COLO668 (cell line): ENCODE measurements at regions not wholly inside any gene's neighbourhood (a gene's known extent, or its start where the extent isn't known, plus 50 kb on each side); places are given as distances from the start of the nearest gene placed in this dataset.
"Not testable (repeated sequence)": the region's sequence is repeated elsewhere in the genome, so short reads cannot be mapped to it uniquely, and the experiment has no call there.

Source experiments
- DNase-seq: peaks from one replicate; lab custom pipeline; 2025; ENCODE audit not compliant: unreplicated experiment; lab: John Stamatoyannopoulos, UW

DNA sequence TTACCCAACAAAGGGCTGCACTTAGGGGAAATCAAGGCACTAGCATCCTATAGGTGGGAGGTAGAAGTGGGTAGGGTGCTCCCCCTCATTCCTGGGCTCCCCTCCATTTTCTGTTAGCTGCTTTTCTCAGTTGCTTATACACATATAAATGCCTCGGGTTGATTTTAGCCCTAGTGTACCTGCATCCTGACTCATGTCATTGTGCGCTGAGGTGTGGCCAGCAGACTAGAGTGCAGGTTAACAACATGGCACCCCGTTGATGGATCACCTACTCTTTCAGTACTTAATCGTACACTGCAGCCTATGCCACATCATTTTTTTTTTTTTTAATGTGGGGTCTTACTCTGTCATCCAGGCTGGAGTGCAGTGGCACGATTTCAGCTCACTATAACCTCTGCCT is 144.0 kb upstream of the ITGB1 start:
- no peak for DNase-seq

DNA sequence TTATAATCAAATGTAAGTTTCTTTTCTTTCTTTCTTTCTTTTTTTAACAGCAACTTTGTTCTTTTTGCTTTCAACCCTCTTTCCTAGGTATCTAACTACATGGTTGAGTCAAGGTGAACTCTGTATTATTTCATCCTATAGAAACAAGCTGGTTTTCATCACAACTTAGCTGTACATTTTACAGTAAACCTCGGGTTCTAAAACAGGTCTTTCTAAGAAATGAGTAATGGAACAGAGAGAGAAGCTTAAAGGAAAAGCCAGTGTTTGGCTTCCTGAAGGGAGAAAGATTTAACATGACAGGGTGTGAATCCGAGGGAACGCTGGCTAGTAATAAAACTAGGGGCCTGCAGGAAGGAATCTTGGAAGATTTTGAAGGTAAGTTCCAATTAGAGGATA is 143.4 kb upstream of the ITGB1 start:
- DNase-seq: no peak

DNA sequence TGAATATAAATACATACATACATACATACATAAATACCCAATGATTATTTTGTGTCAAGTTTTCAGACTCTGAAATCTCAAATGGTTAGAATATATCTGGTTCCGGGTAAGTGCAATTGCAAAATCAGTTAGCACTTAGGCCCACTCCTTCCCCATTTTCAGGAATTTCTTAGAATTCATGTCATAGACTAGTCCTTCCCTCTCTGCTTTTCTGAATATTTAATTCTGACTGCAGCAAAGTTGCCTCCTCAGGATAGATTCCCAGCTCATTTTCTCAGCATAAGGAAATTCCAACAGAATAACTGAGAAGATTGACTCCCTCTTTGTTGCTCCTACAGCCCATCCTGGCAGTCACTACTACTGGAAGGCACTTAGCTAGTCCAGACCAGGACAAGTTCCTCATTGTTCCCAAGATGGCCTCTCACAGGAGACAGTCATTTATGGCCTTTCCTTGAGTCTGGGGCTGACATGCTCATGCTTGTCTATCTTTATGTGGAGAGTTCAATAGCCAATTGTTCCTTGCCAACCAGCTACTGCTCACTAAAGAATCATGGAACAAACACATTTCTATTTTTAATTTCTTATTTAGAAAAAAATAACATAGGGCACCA is 142.9 kb upstream of the ITGB1 start:
- DNase-seq: no peak

DNA sequence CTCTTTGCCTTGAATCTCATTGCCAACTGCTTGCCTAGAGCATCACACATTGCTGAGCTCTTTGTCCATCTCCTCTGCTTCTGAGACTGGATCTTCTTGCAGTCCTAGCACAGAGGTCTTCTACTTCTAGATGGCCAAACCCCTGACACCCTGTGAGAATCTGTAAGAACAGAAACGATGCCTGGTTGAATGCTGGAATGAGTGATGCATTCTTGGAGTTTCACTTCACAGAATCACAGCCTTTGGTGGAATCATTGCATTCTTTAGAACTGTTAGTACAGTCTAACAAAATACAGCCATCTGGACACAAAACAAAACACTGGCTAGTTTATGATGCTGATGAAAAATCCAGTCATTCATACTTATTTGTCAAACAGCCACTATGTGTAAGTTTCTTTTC is 141.7 kb upstream of the ITGB1 start:
- DNase-seq: no peak

DNA sequence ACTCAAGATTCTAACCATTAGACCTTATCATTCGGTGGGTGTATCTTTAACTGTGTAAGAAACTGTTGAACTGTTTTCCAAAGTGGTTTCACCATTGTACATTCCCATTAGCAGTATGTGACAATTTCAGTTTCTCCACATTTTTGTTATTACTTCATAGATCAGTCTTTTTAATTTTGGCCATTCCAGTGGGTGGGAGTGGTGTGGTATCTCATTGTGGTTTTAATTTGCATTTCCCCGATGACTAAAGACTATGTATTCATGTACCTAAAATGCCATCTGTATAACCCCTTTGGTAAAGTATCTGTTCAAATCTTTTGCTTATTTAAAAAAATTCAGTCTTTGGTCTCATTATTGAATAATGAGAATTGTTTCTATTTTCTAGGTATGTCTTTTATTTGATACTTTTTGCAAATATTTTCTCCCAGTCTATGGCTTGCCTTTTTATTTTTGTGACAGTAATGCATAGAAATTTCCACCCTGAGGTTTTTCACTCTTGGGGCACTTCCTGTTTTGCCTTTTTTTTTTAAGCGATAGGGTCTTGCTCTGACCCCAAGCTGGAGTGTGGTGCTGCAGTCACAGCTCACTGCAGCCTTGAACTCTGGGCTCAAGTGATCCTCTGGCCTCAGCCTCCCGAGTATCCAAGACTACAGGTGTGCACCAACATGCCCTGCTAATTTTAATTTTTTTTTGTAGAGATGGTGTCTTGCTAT is 141.1 kb upstream of the ITGB1 start:
- DNase-seq: no peak

DNA sequence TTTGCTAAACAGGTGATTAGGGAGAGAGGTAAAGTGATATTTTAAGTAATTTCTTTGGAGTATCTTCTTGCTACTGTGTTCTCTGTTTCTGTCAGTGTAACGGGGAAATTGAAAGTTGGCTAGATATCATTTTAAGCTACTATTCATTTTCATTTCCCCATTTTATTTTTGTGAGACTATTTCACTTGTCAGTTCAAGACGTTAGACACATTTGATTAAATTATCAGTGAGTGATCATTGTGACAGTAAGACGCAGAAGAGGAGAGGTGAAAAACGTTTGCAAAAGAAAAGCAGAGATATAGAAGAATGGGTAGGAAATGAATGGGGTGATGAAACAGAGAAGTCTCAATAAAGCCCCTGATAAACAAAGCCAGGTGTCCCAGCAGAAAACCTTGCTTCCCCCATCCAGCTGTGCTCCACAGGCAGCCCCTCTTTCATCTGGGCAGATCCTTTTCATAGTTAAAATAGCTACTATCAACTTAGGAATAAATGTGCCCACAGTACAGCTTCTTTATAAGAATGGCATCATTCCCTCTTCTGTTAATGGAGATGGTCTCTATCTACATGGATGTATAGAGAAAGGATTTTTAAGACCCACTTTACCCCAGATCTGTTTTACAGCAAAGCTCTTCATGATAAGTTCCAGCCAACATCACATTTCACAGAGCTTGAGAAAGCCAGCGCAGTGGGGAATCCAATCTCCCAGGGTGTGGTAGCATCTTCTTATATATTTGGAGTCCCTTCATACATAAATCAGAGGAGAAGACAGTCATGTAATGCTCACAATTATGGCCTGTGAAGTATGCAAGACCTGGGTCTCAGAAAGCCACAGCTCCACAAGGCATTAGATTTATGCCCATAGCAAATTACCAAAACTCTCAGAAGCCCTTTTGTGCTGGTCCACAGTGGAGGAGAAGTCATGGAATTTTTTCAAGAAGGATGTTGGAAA is 138.1 kb upstream of the ITGB1 start:
- no peak for DNase-seq

DNA sequence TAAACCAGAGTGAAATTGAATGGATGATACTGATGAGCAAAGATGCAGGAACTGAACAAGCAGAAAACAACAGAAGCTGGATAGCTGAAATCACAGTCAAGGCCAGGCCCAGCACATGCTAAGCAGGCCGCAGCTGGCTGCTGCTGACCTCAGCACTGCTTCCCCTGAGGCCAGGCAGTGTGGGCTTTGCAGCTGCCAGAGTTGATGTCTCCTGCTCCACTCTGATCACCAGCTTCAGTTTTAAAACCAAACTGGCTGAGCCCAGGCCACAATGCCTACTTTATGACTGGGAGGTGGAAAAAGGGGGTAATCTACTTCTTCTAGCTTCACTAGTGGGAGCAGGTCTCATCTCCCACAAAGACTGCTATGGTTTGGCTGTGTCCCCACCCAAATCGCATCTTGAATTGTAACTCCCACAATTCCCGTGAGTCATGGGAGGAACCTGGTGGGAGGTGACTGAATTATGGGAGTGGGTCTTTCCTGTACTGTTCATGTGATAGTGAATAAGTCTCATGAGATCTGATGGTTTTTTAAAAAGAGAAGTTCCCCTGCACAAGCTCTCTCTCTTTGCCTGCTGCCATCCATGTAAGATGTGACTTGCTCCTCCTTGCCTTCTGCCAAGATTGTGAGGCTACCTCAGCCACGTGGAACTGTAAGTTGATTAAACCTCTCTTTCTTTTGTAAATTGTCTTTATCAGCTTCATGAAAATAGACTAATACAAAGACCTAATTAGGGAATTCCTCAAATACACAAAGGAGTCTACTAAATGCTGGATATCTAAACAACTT is 136.4 kb upstream of the ITGB1 start:
- no peak for DNase-seq

DNA sequence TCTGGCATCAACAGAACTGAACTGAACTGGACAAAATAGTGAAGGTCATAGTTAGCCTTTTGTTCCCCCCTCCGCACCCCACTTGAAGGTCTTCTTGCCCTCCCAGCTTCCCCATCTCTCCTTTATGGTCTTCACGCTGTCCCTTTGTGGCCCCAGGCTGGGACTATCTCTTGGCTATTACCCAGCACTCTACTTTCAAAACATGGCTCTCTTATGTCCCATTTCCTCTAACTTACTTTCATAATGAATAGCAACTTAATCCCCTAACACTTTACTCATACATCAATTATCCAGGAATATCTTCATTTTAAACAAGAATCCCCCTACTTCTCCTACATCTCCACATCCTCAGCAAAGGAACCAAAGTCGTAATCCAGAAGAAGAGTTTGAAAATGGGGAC is 135.3 kb upstream of the ITGB1 start:
- no peak for DNase-seq

DNA sequence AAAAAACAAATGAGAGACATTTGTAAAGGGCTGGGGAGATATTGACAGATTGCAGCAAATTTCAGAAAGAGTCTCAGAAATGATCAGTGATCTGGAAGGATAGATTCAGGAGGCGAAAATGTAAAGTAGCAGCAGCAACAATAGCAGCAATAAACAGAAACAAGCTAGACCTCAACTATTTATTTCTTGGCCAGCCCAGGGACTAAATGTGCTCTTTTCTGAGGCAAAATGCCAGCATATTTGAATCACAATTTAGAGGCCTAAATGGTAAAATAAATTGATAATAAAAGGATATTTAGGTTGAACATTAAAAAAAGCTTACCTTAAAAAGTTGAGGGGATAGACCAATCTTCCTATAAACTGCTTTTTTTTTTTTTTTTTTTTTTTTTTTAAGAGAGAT is 134.6 kb upstream of the ITGB1 start:
- DNase-seq: no peak

DNA sequence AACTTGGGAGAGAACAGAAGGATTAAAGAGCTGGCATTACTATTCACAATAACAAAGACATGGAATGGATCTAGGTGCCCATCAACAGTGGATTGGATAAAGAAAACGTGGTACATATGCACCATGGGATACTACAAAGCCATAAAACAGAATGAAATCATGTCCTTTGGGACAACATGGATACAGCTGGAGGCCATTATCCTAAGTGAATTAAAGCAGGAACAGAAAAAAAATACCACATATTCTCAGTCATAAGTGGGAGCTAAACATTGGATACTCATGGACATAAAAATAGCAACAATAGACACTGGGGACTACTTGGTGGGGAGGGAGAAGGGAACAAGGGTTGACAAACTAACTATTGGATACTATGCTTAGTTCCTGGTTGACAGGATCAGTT is 133.2 kb upstream of the ITGB1 start:
- no peak for DNase-seq

DNA sequence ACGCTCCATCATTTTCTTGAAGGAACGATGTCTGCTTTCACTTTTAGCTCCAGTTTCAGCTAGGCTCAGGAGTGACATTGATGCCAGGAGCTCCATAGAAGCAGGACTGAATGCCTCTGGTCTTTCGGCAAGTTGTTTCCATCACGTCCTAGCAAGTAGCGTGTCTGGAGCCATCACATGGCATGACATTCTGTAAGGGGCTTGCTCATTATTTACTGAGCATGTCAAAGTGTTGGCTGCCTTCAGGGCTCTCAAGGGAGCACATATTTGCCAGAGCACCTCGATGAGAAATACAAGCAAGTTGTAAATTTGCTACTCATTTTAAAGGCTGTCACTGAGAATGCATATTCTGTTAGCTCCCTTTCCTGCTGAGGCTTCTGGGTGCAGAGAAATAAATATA is 131.0 kb upstream of the ITGB1 start:
- DNase-seq: no peak

DNA sequence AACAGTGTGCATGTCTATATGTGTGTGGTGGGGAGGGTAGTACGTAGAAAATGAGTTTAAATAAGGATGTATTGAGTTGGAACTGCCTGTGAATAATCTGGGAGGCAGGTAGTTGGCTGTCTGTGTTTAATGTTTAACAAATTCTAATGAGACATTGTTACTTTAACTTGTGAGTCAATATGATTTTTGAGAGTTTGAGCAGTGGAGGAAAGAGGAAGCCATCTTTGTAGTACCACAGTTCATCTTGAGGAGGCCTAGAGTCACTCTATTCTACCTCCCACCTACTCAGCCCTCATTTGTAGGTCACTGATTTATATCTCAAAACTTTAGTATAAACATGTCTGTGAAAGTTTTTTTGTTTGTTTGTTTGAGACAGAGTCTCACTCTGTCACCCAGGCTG is 129.9 kb upstream of the ITGB1 start:
- DNase-seq: no peak

DNA sequence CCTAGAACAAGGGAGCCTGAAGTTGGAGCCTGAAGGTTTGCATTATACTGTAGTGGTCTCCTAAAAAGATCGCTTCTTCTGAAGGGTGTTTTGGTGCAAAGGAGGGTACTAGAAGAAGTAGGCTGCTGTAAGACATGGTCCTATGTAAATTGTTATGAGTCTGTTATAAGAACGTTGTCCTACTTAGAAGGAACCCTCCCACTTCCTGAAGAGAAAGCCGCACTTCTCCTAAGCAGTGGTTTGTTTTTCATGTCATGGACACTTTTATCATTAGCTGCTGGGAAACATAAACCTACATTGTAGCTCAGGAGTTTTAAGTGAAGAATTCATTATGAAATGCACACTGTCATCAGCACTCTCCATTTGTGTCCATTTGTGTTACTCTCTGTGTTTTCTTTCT is 129.1 kb upstream of the ITGB1 start:
- no peak for DNase-seq

DNA sequence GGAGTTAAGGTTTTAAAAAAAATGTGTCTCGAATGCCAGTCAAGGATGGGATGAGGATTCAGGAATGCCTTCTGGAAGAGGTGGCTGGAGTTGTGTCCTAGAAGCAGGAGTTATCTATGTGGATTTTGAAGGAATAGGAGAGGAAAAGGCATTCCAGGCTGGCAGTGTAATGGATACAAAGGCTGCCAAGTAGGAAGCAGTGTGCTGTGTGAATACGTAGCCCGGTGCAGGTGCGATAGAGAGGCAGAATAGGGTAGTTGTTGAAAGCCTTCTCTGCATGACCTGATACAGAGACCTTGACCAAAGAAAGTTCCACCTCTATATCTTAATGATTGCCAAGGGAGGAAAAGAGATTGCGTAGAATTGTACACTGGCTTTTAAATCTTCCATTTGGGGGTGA is 128.1 kb upstream of the ITGB1 start:
- no peak for DNase-seq

DNA sequence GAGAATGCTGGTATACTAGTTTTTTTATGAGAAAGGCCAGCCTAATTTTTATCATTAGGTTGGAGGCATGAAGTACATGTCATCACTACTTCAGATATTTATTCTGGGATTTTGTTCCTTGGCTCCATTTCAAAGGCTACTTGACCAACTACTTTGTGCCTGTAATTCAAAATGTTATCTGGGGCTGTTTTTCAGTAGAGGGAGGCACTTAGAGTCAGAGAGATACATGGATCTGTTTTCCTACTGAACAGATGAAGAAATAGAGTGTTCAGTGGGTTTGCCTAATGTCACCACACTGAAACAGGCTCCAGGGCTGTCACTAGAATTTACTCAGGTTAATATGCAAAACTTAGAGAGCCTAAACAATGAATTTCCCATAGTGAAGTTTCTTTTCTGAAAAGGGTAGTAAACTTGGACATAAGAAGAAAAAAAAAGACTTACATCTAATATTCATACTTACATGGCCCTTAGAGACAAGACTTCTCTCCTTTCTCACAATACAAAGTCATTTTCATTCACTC is 127.3 kb upstream of the ITGB1 start:
- no peak for DNase-seq

DNA sequence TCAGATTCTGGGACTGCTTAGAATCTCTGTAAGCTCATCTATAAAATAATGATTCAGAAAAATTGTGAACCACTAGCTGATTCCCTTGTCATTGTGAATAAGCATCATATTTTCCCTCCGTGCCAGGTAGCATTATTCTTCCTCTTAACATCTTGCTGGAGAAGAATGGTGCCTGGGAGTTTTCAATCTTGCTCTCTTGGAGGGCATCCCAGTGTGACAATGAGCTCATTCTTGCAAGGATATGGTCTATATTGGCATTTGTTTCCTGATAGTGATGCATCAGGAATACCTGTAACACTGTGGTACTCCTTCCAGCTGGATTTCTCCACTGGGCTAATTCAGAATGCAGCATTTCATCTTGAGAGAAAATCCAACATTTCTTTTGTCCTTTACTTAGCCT is 126.4 kb upstream of the ITGB1 start:
- DNase-seq: no peak

DNA sequence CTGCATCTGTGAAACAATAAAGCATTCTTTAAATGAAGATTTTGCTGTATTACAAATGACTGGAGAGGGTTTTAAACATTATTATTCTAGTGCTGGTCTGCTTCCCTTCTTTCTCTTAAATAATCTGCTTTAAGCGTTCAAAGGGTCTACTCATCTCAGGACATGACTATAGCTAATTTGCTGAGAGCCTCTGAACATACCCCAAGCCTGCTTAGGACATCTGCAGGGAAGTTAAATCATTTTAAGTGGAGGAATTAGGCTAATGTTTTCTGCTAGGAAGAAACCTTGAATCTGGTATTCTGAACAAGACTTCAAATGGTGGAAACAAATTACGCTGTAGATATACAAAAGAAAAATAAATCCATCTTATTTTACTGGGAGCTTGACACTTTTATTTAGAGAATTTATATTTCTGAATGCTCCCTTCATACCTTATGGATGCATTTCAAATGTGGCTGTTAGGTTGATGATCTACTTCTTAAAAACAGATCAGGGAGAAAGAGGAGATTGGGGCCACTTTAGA is 124.4 kb upstream of the ITGB1 start:
- no peak for DNase-seq

DNA sequence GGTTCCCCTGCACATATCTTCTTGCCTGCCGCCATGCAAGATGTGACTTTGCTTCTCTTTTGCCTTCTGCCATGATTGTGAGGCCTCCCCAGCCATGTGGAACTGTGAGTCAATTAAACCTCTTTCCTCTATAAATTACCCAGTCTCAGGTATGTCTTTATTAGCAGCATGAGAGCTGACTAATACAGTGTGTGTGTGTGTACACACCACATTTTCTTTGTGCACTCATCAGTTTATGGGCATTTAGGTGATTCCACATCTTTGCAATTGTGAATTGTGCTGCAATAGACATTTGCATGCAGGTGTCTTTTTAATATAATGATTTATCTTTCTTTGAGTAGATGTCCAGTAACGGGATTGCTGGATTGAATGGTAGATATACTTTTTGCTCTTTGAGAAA is 122.4 kb upstream of the ITGB1 start:
- not testable (repeated sequence) for DNase-seq

DNA sequence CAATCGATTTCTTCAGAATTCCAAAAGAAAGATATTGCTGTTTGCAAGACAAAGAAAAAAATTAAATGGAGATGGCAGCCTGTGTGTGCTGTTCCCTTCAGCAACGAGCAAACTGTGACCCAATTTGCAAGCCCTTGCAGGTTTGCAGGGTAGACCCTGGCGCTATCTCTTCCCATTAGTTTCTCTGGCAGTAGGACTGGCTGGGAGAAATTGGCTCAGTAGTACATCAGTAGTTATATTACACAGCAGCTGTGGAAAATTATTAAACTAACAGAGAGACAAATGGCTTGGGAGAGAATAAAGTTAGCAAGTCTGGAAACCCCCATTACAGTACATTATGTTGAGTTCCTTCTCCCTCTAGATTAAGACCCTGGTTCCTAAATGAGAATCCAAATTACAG is 116.4 kb upstream of the ITGB1 start:
- DNase-seq: no peak

DNA sequence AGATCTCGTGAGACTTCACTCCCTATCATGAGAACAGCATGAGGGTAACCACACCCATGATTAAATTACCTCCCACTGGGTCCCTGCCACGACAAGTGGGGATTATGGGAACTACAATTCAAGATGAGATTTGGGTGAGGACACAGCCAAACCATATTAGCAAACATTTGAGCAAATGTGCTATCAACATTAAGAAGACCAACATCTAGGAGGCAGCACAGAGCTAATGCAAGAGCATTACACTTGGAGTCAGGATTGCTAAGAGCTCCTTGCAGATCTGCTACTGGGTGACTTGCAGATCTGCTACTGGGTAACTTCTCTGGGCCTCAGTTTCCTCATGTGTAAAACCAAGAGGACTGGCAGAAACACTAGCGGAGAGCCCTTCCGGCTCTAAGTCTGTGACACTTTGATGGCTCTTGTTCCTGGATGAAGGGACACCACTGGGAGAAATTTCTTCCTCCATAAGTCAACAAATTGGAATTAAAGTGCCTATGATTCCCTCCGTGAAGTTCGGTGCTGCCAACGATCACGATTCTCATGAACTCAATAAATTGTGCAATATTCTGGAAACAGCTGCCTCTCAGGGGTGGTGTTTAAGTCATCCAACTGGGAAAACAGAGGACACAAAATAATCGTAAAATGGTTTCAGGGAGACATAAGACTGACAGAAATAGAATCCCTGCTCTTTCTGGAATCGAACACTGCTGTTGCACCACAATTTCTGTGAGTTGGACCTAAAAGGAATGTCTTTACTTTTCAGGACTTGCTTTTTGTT is 115.8 kb upstream of the ITGB1 start:
- DNase-seq: no peak
